Keratinocyte (primary cell): ENCODE measurements at regions not wholly inside any gene's neighbourhood (a gene's known extent, or its start where the extent isn't known, plus 50 kb on each side); places are given as distances from the start of the nearest gene placed in this dataset.

Experiments used
- DNase-seq: peaks from one replicate; pipeline ENCODE4 v3.0.0-alpha.2; 2011; ENCODE audit warnings: low read depth, missing footprints, low spot score
- FAIRE-seq: peaks from 2 replicates; lab custom pipeline; 2011; peaks lifted over from hg19 to GRCh38; lab: Jason Lieb, UNC
- H2AFZ ChIP-seq: 2 replicates; pipeline ENCODE4 v1.6.0; 2012; ENCODE audit warnings: low read length, control low read depth, inconsistent platforms; ENCODE audit not compliant: control insufficient read depth
- H3K27ac ChIP-seq: 2 replicates; pipeline ENCODE4 v1.5.1; 2011; ENCODE audit warnings: low read length; ENCODE audit not compliant: control insufficient read depth, insufficient read depth
- H3K27me3 ChIP-seq: 3 replicates; pipeline ENCODE4 v1.6.0; 2011; ENCODE audit warnings: low read length; ENCODE audit not compliant: control insufficient read depth, insufficient read depth; ENCODE audit errors: extremely low read depth
- H3K36me3 ChIP-seq, 2 experiments: 2 replicates in 1 of 2; 3 replicates in 1 of 2; pipeline ENCODE4 v1.5.1; 2011; ENCODE audit warnings: low read length in 2 of 2, mild to moderate bottlenecking in 1 of 2; ENCODE audit not compliant: control insufficient read depth in 2 of 2, insufficient read depth in 2 of 2; ENCODE audit errors: extremely low read depth in 1 of 2
- H3K4me1 ChIP-seq: 3 replicates; pipeline ENCODE4 v1.5.1; 2011; ENCODE audit warnings: low read length; ENCODE audit not compliant: control insufficient read depth, insufficient read depth; ENCODE audit errors: extremely low read depth
- H3K4me2 ChIP-seq: 3 replicates; pipeline ENCODE4 v1.6.0; 2011; ENCODE audit warnings: low read depth, low read length; ENCODE audit not compliant: control insufficient read depth, insufficient read depth; ENCODE audit errors: extremely low read depth
- H3K4me3 ChIP-seq, 3 experiments: fragments of 200-600 bp in 1 of 3; sonication (generic) in 1 of 3; 2 replicates in 2 of 3; 3 replicates in 1 of 3; pipeline ENCODE4 v1.5.1; 2011 to 2016; ENCODE audit warnings: low read length in 3 of 3, mild to moderate bottlenecking in 3 of 3, control low read depth in 2 of 3, inconsistent platforms in 1 of 3, low read depth in 1 of 3, mixed read lengths in 1 of 3, mixed run types in 1 of 3, moderate library complexity in 1 of 3; ENCODE audit not compliant: control insufficient read depth in 2 of 3, insufficient read depth in 2 of 3; ENCODE audit errors: extremely low read depth in 1 of 3
- H3K79me2 ChIP-seq: 2 replicates; pipeline ENCODE4 v1.6.0; 2012; ENCODE audit warnings: low read length; ENCODE audit not compliant: control insufficient read depth, insufficient read depth
- H3K9ac ChIP-seq: 3 replicates; pipeline ENCODE4 v1.6.0; 2011; ENCODE audit warnings: low read length; ENCODE audit not compliant: control insufficient read depth, insufficient read depth; ENCODE audit errors: extremely low read depth
- H3K9me1 ChIP-seq: 3 replicates; pipeline ENCODE4 v1.6.0; 2011; ENCODE audit warnings: low read length; ENCODE audit not compliant: control insufficient read depth, insufficient read depth; ENCODE audit errors: extremely low read depth
- H3K9me3 ChIP-seq: 2 replicates; pipeline ENCODE4 v1.5.1; 2012; ENCODE audit warnings: low read depth, low read length; ENCODE audit not compliant: control insufficient read depth
- H4K20me1 ChIP-seq: 3 replicates; pipeline ENCODE4 v1.6.0; 2011; ENCODE audit warnings: low read length; ENCODE audit not compliant: control insufficient read depth, insufficient read depth; ENCODE audit errors: extremely low read depth
- EZH2 ChIP-seq: IDR thresholded peaks from one replicate; pipeline ENCODE4 v1.6.1; 2012; ENCODE audit warnings: inconsistent platforms, mild to moderate bottlenecking, low read length, moderate library complexity
- dilution Hi-C: fragments of 300-500 bp; cut with MboI; formaldehyde crosslinking; loops from one replicate; pipeline ENCODE4 v1.7.0; 2020; ENCODE audit warnings: low sequenced_read_pairs; ENCODE audit not compliant: extremely low pct_ligation_motif_present
- TF ChIP-seq, protein P1 (sequence below), 3 experiments: IDR thresholded peaks in 1 of 3; conservative IDR thresholded peaks in 1 of 3; optimal IDR thresholded peaks in 1 of 3; 2 replicates in 2 of 3; 3 replicates in 1 of 3; pipeline versions ENCODE3 to v1.5.1; 2011; ENCODE audit warnings: low read length in 3 of 3, mild to moderate bottlenecking in 3 of 3, moderate library complexity in 2 of 3, control low read depth in 1 of 3, inconsistent platforms in 1 of 3; ENCODE audit not compliant: insufficient read depth in 2 of 3; ENCODE audit errors: extremely low read depth in 1 of 3

DNA sequence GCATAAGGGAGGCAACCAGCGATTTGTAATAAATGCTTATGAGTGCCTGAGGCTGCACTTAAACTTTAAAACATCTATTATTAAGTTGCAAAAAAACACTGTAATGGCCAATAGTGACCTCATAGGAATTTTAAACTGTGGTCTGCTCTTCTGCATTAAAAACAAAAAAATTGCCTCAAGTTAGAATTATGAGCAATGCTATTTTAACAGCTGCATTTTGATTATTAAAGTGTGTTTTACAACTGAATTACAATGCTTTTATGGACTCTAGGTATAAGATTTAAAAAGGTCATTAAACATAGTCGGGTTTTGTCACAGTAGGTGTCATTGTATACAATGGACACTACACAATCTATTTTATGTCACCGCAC is 528.7 kb upstream of the FANCL start:
- dilution Hi-C loops = no loop called here
- no peaks in the 10 kb centered on the region for H3K4me1 ChIP-seq
- no peak overlapping the region for H2AFZ ChIP-seq
- no peak overlapping the region for H3K4me2 ChIP-seq
- no peaks in the 10 kb centered on the region for H4K20me1 ChIP-seq
- H3K4me3 ChIP-seq = no peak overlapping the region
- no peak overlapping the region for H3K9ac ChIP-seq
- DNase-seq = no peak
- no peak overlapping the region for H3K27ac ChIP-seq
- H3K9me1 ChIP-seq = no peaks in the 10 kb centered on the region
- no peaks in the 10 kb centered on the region for H3K9me3 ChIP-seq
- no peaks in the 10 kb centered on the region for H3K79me2 ChIP-seq
- no peaks in the 10 kb centered on the region for H3K27me3 ChIP-seq
- H3K36me3 ChIP-seq = no peaks in the 10 kb centered on the region
- no peak for TF ChIP-seq EZH2
- TF ChIP-seq, protein P1, sequence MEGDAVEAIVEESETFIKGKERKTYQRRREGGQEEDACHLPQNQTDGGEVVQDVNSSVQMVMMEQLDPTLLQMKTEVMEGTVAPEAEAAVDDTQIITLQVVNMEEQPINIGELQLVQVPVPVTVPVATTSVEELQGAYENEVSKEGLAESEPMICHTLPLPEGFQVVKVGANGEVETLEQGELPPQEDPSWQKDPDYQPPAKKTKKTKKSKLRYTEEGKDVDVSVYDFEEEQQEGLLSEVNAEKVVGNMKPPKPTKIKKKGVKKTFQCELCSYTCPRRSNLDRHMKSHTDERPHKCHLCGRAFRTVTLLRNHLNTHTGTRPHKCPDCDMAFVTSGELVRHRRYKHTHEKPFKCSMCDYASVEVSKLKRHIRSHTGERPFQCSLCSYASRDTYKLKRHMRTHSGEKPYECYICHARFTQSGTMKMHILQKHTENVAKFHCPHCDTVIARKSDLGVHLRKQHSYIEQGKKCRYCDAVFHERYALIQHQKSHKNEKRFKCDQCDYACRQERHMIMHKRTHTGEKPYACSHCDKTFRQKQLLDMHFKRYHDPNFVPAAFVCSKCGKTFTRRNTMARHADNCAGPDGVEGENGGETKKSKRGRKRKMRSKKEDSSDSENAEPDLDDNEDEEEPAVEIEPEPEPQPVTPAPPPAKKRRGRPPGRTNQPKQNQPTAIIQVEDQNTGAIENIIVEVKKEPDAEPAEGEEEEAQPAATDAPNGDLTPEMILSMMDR (optimal IDR thresholded peaks at IDR 0.05 in 1 of 3, IDR thresholded peaks at IDR 0.05 in 1 of 3, conservative IDR thresholded peaks at IDR 0.05 in 1 of 3; ENCODE audit: extremely low read depth in 1 of 3, insufficient read depth in 2 of 3, low read length in 3 of 3) = no peak
- no peak for FAIRE-seq

DNA sequence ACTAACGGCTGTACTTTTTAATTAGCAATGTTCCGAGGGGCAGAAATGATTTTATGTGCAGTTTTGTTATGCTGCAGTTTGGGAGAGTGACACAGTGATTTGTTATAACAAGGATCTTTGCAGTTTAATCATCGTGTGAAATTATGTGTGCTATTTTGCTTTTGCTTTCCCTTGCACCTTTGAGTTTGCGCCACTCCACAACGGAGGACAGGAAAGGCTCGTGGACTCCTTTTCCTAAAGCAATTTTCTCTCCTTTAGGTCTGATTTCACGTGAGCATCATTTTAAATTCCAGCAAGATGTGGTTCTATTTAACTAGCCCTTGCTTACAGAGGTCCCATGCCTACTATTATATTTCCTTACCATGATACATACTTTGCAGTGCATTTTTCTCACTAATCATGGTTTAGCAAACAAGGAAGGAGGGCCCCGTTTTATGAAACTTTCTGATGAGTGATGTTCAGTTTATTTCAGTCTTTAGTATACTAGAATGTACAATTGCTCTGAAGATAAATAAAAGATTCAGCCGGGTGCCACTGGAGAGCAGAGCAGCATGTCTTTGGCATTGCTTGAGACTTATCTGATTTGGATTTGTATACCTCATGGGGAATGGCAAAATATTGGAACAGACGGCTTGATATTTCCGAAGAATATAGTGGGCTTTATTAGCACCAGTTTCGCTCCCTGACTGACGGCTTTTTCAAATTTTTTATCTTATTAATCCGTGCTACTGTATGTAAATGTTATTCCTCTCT is 528.2 kb upstream of the FANCL start:
- dilution Hi-C loops = no loop called here
- Histone ChIP-seq H3K27ac (no peak overlapping the region), H3K9ac (no peak overlapping the region), H3K9me3 (no peaks in the 10 kb centered on the region), H2AFZ (no peak overlapping the region), H3K36me3 (no peaks in the 10 kb centered on the region), H3K79me2 (no peaks in the 10 kb centered on the region), H3K4me3 (no peak overlapping the region), H4K20me1 (no peaks in the 10 kb centered on the region), H3K27me3 (no peaks in the 10 kb centered on the region), H3K4me2 (no peak overlapping the region), H3K4me1 (no peaks in the 10 kb centered on the region), H3K9me1 (no peaks in the 10 kb centered on the region)
- FAIRE-seq (no peak), DNase-seq (no peak)
- TF ChIP-seq, protein P1 (optimal IDR thresholded peaks at IDR 0.05 in 1 of 3, IDR thresholded peaks at IDR 0.05 in 1 of 3, conservative IDR thresholded peaks at IDR 0.05 in 1 of 3; ENCODE audit: extremely low read depth in 1 of 3, insufficient read depth in 2 of 3, low read length in 3 of 3) = no peak
- TF ChIP-seq EZH2 = no peak
